ENCODE measurements at regions not wholly inside any gene's neighbourhood (a gene's known extent, or its start where the extent isn't known, plus 50 kb on each side); places are given as distances from the start of the nearest gene placed in this dataset.

DNA sequence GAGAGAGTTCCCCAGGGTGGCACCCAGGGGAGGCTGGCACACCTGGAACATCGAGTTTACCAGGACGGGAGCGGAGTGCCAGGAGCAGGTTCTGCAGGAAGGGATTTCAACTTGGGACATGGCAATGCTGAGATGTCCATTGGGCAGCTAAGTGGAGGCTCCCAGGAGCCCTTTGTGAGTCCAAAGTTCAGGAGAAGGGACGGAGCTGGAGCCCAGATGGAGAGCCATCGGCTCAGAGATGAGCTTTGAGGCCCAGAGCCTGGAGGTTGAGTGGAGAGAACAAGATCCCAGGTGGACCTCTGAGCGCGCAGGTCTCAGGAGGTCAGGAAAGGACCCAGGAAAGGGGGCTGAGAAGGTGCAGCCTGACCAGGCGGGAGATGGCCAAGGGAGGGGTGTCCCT, 67.5 kb upstream of the AFDN start:
- no peak for DNase-seq

GRCh38 chr6:167759912-167760311, 66.8 kb upstream of the AFDN start:
- no peak for DNase-seq

DNA sequence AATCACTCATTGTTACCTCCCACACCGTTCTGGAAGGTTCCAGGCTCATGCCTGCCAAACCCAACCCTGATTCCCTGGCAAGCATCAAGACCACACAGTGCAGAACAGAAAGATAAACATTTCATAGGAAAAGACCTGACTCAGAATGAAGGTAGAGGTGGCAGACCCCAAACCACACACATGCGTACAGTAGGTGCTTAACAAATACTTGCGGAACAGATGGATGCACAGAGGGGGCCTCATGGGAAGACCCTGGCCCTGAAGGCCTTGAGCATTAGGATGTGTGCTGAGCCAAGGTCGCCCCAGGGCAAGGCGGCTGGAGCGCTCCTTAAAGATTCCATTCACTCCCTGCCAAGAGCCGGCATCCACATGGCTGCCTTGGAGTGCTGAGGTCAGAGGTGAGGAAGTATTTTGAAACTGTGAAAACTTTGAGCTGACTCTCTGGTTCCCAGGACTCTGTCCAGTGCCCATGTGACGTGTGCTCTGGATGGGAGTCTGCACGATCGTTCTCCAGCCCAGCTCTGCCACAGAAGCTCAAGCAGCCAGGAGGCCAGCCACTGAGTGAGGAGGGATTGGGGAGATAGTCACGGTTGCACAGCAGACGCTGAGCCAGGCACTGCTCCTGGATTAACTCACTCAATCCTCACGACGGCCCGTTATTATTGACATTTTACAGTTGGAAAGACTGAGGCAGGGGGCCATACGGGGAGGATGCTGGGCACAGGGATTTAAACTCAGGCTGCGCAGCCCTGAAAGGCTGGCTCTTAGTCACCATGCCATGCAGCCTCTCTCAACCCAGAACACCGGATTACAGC, 65.5 kb upstream of the AFDN start:
- no peak for DNase-seq

DNA sequence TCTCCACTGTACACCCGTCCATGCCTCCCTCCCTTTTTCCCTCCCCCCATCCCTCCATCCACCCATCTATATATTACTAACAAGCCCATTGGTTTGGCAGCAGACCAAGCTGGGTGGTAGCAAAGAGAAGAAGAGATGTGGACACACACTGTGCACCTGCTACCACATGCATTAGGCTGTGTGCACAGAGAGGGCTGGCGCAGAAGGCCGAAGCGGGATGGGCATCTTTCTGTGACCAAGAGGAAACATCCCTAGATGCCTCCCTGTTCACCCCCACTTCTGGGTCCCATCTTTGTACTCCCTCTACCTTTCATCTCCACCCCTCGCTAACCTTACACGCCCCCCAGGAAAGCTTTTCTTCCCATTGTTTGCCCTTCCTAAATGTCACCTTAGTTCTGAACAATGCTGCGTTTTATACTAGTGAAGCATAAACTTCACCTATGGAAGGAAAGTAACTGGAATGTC, 64.9 kb upstream of the AFDN start:
- DNase-seq: peak; percentile 68

DNA sequence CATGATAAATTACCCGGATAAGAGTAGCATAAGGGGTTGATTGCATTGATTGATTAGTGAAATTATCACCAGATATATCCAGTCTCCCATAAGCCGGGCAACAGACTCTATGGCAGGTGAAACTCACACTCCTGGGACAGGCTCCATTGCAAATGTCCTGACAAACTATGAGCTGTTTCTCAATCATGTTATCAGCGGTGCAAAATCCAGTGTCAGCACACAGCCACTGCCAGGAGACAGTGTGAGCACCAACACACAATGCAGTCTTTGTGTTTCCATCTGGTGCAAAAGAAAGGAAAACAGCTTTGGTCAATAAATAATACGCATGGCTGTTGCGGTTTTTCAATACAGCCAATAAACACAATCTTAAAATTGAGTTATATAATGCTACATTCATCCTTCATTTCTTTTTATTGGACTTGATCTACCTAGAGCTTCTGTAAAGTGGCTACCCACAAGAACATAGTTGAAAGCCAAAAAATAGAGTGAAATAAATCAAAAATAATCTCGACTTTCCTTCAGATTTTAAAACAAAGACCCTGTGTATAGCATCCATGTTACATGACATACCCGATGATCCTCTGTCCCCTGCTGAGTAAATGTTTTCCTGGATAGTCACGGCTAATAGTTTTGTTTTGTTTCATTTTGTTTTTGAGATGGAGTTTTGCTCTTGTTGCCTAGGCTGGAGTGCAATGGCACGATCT, 64.3 kb upstream of the AFDN start:
- no peak for DNase-seq

DNA sequence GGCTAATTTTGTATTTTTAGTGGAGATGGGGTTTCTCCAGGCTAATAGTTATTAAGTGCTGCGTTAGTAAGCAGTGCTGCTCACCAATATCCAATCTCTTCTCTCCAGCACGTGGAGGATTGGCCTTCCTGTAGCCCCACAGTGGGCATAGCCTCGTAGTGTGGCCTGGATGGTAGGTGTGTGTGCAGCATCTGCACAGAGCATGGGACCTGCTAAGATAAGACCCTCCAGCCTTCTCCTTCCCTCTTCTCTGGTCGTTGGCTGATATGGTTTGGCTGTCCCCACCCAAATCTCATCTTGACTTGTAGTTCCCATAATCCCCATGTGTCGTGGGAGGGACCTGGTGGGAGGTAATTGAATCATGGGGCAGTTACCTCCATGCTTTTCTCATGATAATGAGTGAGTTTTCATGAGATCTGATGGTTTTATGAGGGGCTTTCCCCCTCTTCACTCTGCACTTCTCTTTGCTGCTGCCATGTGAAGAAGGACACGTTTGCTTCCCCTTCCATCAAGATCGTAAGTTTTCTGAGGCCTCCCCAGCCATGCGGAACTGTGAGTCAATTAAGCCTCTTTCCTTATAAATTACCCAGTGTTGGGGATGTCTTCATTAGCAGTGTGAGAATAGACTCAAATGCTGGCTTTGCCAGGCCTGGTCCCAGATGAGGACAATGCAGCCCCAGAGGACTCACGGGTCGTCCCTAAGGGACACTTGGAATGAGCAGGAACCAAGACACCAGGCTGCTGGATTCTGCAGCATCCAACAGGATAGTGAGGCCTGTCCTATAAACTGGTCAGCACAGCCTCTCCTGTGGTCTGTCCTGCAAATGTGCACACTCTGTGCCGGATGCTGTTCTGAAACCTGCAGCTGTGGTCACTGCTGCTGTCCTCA, 63.4 kb upstream of the AFDN start:
- no peak for DNase-seq

- no peak for DNase-seq
Measured at GRCh38 chr6:167764215-167764614, 62.5 kb upstream of the AFDN start.

DNA sequence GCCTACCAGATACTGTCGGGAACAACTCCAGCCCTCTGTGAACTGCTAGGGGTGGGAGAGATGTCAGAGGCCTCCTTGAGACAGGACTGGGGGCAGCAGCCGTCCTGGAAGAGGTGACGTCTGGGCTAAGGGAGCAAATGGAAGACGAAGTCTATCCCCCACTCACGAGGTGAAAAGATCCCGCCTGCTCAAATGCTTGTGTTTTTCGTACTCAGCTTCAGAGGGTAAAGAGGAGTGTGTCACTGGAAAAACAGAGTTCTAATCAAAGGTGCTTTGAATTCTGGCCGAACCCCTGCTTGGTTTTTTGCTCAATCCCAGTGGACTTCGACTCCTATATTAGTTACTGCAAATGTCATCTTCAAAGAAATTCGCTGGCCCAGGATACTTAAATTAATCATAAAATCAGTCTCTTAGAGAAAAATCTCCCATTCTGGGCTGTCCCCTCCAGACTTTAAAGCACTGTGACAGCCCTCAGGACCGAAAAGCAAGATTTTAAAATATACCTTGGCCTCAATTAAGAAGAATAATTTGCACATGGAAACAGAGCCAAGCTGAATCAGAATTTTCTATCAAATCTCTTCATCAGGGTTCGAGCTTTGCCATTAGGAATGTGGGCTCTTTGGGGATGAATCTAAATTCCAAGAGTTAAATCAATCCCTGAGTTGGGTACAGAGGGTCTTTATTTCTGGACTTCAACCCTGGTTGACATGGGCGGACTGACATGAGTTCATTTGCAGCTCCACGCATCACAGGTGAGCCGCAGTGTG, 61.8 kb upstream of the AFDN start:
- DNase-seq: no peak

GRCh38 chr6:167766986-167767714, 59.6 kb upstream of the AFDN start:
- DNase-seq: peak; percentile 56

GRCh38 chr6:167767715-167768107, 59.0 kb upstream of the AFDN start:
- no peak for DNase-seq

- DNase-seq: no peak
Measured at GRCh38 chr6:167768471-167769215, 58.1 kb upstream of the AFDN start.

- no peak for DNase-seq
Measured at GRCh38 chr6:167769408-167770190, 57.1 kb upstream of the AFDN start.

DNA sequence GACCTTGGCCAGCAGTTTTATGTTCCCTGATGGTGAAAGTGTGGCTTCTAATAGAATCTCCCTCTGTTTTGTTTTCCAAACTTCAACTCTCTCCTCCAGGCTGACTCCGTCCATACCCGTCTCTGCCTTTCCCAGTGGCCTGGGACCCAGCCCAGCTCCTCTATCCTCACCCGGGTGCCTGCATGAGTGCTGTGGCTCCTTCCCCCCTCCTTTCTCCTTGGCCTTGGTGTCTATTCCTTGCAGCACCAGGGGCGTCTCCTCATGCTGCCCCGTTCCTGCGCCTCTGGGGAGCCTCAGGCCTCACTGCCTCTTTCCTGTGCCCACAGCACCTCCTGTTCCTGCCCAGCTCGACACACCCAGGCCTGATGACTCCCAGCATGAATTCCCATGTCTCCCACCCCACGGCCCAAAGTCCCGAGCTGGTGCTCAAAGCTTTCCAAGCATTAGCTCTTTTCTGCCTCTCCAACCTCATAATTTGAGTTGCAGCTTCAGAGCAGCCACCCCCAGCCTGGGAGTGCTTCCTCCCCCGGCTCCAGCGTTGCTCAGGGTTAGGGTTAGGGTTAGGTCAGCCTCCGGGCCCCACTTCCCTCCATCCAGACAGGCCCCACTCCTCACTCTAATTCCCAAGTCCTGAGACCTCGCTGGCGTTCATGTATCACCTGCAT, 56.3 kb upstream of the AFDN start:
- DNase-seq: no peak

DNA sequence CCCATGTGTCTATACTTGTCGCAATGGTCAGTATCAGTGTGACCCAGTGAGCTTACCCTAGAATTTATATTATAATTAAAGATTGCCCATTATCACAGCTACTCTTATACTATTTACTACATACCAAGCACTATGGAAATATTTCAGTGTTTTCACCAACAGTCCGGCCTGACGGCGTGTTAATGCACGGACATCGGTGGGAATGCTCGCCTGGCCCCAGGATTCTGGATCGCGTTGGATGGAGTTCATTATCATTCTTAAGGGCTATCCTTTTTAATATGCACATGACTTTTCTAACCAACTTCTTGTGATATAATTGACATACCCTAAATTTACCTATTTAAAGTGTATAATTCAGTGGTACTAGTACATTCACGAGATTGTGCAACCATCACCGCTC, 51.8 kb upstream of the AFDN start:
- no peak for DNase-seq

GRCh38 chr6:167776906-167777627, 49.6 kb upstream of the AFDN start:
- no peak for DNase-seq
